ENCODE measurements at regions not wholly inside any gene's neighbourhood (a gene's known extent, or its start where the extent isn't known, plus 50 kb on each side); places are given as distances from the start of the nearest gene placed in this dataset.

DNA sequence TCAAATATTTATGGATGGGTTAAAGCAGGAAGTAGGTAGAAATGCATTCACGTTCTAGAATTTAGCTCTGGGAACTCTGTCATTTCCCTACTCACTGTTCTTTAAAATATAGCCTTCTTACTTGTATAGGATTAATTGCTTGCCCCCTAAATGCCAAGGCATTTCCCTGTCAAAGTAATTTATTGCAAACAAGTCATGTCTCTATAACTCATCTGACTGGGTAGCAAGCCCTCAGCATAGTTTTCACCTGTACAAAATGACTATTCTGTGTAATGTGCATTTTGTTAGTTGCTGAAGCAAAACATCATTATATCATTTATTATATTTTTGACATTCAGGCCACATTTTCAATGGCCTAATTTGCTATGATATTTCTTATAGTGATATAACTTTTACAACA lies 1308.2 kb upstream of the EPHA6 start:
- TF ChIP-seq TARDBP (IDR thresholded peaks at IDR 0.05) (no peak), FOXA1 (IDR thresholded peaks at IDR 0.05) (no peak), ARNT (IDR thresholded peaks at IDR 0.05) (no peak), SUZ12 (IDR thresholded peaks at IDR 0.05) (no peak), NFRKB (IDR thresholded peaks at IDR 0.05) (no peak), BHLHE40 (IDR thresholded peaks at IDR 0.05; ENCODE audit: borderline replicate concordance) (no peak), CTBP1 (IDR thresholded peaks at IDR 0.05; ENCODE audit: borderline replicate concordance) (no peak), L3MBTL2 (conservative IDR thresholded peaks at IDR 0.05) (no peak)
